Activated naive CD8-positive, alpha-beta T cell (primary cell): ENCODE measurements at regions not wholly inside any gene's neighbourhood (a gene's known extent, or its start where the extent isn't known, plus 50 kb on each side); places are given as distances from the start of the nearest gene placed in this dataset.
"Not testable (repeated sequence)": the region's sequence is repeated elsewhere in the genome, so short reads cannot be mapped to it uniquely, and the experiment has no call there.

Source experiments
- H3K27ac Mint-ChIP-seq: one replicate; pipeline ENCODE4 v1.8.0; 2021; ENCODE audit warnings: mixed read lengths
- H3K27me3 Mint-ChIP-seq: one replicate; pipeline ENCODE4 v1.8.0; 2021; ENCODE audit warnings: mixed read lengths
- H3K36me3 Mint-ChIP-seq: one replicate; pipeline ENCODE4 v1.8.0; 2021; ENCODE audit warnings: mixed read lengths
- H3K4me1 Mint-ChIP-seq: one replicate; pipeline ENCODE4 v1.8.0; 2021; ENCODE audit warnings: low read depth, mixed read lengths
- H3K4me3 Mint-ChIP-seq: one replicate; pipeline ENCODE4 v1.8.0; 2021; ENCODE audit warnings: mild to moderate bottlenecking, mixed read lengths
- H3K9me3 Mint-ChIP-seq: one replicate; pipeline ENCODE4 v1.8.0; 2021; ENCODE audit warnings: low read depth, mixed read lengths

DNA sequence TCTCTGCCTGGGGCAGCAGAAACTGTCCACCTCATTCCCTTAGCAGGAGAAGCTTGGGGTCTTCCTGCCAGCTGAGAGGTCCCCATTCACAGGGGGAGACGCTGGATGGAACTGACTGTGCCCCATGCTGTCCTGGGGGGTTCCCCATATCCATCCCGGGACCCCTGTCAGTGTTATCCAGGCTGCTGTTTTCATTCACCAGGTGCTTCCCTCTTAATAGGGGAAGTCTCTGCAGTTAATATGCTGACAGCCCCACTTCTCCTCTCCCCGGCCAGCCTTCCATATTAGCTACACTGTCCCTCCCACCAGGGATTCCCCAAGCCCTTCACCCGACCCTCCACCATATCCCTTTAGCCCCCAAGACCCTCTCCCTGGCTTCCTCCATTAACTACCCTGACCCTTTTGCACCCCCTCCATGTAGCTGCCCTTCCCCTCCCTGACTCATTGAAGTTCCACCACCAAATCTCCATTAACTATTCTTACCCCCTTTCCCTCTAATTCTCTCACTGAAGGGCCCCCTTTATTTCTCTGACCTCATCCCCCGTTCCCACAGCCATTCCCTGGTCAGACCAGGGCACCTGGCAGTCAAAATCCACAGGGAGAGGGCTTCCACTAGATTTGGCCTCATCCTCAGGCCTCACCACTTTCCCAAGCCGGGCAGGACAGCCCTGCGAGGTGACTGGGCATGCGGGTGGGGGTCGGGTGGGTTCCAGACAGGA, 92.0 kb upstream of the PAX2 start:
- H3K27me3 Mint-ChIP-seq = peaks cover 46% of the 10 kb centered on the region
- H3K4me1 Mint-ChIP-seq = peaks cover 27% of the 10 kb centered on the region
- no peaks in the 10 kb centered on the region for H3K9me3 Mint-ChIP-seq
- H3K4me3 Mint-ChIP-seq = peak overlapping the region; percentile 73
- no peaks in the 10 kb centered on the region for H3K36me3 Mint-ChIP-seq
- no peak overlapping the region for H3K27ac Mint-ChIP-seq

DNA sequence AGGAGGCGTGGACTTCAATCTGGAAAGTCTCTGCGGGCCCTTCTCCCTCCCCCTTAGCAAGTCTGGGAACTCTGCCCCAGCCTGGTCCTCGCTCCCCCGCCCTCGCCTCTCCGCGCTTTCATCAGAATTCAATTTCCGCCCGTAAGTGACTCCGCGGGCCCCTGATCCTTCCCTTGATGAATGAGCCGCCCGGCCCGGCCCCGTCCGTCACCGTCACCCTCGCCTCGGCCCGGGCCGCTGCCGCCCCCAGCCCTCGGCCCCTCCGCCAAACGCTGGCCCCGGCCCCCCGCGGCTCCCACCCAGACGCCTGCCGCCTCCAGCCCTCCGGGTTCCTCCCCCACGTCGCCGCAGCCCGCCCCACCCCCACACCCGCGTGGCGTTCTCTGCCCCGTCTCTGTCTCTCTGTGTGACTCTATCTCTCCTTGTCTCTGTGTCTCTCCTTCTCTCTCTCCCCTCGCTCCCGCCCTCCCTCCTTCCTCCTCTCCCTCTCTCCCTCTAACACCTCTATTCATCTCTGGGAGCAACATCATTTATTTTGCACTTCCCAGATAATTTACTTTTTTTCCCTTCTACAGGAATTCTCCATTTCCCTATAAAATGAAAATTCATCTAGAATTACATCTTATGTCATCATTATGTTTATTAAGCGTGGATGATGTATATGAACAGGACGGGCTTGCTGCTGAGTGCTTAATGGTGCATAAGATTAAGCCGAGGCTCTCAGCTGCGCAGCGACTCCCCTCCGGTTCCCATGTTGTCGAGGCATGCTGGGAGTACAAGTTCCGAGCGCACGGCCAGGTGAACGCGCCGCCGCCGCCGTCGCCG, 91.2 kb upstream of the PAX2 start:
- H3K4me1 Mint-ChIP-seq = peaks cover 27% of the 10 kb centered on the region
- peaks cover 42% of the 10 kb centered on the region for H3K27me3 Mint-ChIP-seq
- no peaks in the 10 kb centered on the region for H3K9me3 Mint-ChIP-seq
- H3K4me3 Mint-ChIP-seq = peak overlapping the region; percentile 88
- no peaks in the 10 kb centered on the region for H3K36me3 Mint-ChIP-seq
- H3K27ac Mint-ChIP-seq = peak overlapping the region; percentile 41

DNA sequence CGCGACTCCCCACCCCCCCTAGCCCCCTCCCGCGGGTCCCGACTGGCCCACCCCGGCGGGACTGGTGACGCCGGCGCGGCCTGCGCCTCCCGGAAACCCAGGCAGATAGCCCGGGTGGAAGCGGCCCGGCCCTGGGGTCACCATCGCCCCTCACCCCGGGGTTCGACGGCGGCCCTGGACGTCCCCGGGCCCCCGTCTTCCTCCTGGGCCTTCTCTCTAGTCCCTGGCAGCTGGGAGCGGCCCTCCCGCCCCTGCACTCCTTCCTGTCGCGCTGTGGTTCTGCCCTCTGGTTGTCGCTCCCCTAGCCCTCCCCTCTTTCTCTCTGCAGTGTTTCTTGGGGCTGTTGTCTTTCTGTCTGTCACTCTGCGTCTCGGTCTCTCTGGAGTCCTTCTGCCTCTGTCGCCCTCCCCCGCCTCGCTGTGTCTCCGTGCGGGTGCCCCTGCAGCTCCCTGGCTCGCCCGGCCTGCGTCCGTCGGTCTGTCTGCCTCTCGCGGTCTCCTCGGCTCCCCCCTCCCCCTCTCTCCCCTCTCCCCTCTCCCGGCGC, 90.5 kb upstream of the PAX2 start:
- Mint-ChIP-seq H3K9me3 (no peaks in the 10 kb centered on the region), H3K27me3 (peaks cover 44% of the 10 kb centered on the region), H3K36me3 (no peaks in the 10 kb centered on the region), H3K4me1 (peaks cover 27% of the 10 kb centered on the region), H3K4me3 (peak overlapping the region; percentile 88), H3K27ac (peak overlapping the region; percentile 41)

DNA sequence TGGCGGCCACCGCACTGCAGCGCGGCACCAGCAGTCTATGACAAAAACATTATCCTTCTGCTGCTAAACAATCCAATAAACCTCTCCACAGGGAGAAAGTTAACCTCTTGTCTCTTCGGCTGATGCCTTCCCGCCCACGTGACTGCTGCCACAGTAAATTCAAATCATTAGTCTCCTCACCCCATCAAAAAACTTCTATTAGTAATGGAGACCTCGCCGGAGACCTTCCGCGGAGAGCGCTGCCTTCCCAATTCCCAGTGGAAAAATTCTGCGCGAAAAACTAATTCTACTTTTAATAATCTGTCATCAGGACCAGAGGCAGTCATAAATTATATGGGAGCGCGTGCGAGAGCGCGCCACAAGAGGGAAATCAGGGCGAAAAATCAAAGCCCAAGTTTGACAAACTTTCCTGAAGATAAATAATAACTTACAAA, 90.0 kb upstream of the PAX2 start:
- Mint-ChIP-seq H3K4me3 (peak overlapping the region; percentile 83), H3K27ac (no peak overlapping the region), H3K27me3 (peaks cover 46% of the 10 kb centered on the region), H3K36me3 (no peaks in the 10 kb centered on the region), H3K4me1 (peaks cover 27% of the 10 kb centered on the region), H3K9me3 (no peaks in the 10 kb centered on the region)

DNA sequence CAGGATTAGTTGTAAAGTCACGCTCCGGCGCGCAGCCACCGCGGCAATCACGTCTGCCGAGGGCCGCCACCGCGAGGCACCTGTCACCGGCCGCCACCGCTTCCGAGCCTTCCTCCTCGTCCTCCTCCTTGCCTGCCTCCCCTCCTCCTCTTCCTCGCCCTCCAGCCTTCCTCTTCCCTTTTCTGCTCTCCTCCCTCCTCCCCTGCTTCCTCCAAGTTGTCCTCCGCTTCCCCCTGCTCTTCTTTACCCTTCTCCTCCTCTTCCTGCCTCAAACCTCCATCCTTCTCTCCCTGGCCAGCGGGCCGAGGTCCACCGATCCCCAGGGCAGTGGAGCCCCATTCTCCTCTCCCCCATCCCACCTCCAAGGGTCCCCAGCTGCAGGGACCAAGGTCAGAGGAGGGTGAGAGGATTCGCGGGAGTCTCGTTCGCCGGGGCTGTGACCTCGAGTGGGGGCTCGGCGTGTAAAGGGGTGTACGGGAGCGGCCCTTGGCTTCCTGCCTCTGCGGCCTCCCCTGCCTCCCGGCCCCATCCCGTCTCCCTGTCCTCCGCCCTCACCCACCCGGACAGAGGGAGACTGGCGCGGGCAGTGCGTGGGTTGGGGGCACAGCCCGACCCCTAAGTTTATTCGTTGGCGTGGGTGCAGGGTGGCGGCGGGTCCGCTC, 89.5 kb upstream of the PAX2 start:
- Mint-ChIP-seq H3K36me3 (no peaks in the 10 kb centered on the region), H3K9me3 (no peaks in the 10 kb centered on the region), H3K4me3 (peak overlapping the region; percentile 83), H3K27me3 (peaks cover 51% of the 10 kb centered on the region), H3K27ac (no peak overlapping the region), H3K4me1 (peaks cover 27% of the 10 kb centered on the region)

DNA sequence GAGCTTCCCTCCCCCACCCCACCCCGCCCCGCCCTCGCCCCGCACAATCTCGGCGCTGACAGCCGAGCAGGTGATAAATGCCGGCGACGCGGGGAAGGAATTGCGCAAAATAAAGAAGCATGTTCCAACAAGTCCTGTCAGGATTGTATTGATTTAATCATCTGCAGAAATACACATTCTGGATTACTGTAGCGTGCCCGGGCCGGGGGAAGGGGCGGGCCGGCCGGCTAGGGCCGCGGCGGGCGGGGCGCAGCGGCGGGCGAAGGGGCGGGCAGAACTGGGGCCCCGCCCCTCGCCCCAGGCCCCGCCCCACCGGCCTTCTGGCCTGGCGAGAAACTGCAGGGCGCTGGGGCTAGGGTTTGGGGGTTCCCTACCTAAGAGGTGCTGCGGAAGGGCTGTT, 88.9 kb upstream of the PAX2 start:
- peaks cover 27% of the 10 kb centered on the region for H3K4me1 Mint-ChIP-seq
- H3K36me3 Mint-ChIP-seq = no peaks in the 10 kb centered on the region
- H3K27ac Mint-ChIP-seq = no peak overlapping the region
- H3K4me3 Mint-ChIP-seq = no peak overlapping the region
- no peaks in the 10 kb centered on the region for H3K9me3 Mint-ChIP-seq
- peaks cover 54% of the 10 kb centered on the region for H3K27me3 Mint-ChIP-seq

DNA sequence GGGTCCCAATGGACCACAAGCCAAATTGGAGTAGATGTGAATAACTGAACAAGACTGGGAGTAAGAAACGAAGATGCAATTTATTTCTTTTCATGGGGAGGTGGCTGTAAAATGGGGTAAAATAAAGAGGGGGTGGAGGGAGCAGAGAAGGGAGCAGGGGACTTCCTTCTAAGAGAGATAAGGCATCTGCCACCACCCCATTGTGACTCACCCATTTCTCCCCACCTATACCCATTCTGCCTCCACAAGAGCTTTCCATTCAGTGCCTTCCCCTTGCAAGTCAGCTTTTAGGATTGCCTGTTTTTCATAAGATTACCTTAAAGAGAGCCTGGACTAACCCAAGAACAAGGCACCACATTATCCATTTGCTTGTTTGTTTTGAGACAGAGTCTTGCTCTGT, 87.1 kb upstream of the PAX2 start:
- H3K4me3 Mint-ChIP-seq = no peak overlapping the region
- no peaks in the 10 kb centered on the region for H3K36me3 Mint-ChIP-seq
- no peak overlapping the region for H3K27ac Mint-ChIP-seq
- H3K4me1 Mint-ChIP-seq = peaks cover 27% of the 10 kb centered on the region
- peaks cover 51% of the 10 kb centered on the region for H3K27me3 Mint-ChIP-seq
- H3K9me3 Mint-ChIP-seq = no peaks in the 10 kb centered on the region

DNA sequence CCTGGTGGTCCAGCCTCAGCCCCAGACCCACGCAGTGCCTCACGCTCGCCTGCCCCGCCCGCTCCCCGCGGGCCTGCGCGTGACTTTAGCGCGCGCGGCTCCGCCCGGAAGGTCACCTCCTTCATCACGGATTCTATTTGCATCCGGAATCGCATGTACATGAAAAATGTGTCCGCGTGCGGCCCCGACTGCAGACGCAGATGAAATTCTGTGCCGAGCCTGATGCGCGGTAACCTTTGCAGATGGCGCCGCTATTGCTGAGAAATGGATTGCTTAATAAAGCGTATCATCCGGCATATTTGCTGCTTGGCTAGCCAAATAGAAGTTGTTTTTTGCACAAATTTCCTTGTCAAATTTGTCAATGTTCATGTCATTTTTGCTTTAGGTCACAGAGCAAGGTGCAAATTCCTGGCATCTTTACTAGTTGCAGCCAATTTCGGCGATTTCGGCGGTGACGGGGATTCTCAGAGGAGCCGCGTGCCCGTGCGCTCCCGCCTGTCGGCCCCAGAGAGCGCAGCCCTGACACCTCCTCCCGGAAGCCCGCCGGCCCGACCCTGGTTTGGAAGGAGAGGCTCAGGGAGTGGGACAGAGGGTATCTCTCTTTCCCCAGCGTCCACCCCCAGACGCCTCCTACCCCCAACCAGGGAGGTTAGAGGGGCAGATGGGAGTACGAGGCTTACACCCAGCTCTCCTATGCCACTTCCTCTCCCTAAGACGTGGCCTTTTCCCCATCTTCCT, 85.9 kb upstream of the PAX2 start:
- peaks cover 19% of the 10 kb centered on the region for H3K4me1 Mint-ChIP-seq
- no peak overlapping the region for H3K4me3 Mint-ChIP-seq
- H3K9me3 Mint-ChIP-seq = no peaks in the 10 kb centered on the region
- H3K27ac Mint-ChIP-seq = no peak overlapping the region
- no peaks in the 10 kb centered on the region for H3K36me3 Mint-ChIP-seq
- H3K27me3 Mint-ChIP-seq = peaks cover 56% of the 10 kb centered on the region

DNA sequence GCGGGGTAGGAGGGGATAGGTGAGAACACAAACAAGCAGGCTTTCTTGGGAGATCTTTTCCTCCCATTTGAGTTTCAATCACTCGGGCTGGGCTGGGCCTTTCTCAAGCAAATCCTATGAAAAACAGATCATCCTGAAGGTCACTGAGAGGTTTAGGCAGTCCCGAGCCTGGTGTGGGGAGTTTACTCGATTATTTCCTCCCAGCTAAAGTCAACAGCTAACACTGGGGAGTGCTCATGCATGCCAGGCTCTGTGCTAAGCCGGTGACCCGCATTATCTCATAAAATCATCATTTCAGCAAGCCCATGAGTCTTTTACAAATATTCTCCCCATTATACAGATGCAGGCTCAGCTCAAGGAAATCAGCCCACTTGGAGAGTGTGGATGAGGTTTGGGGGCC, 85.0 kb upstream of the PAX2 start:
- no peaks in the 10 kb centered on the region for H3K36me3 Mint-ChIP-seq
- no peak overlapping the region for H3K27ac Mint-ChIP-seq

DNA sequence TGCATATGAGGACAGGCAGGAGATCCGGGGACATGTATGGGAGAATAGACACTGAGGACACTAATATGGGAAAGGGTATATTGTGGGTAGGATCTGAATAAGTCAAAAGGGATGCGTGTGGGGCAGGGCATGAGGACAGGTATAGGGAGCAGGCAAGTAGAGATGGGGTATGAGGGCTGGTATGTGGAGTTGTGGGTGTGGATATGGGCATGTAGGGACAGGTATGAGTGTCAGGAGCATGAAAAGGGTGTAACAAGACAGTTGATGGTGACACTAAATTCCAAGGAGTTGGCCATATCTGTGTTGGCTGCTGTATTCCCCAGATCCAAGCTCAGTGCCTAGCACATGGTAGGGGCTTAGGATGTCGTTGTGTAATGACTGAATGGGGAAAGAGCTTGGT, 84.4 kb upstream of the PAX2 start:
- H3K4me3 Mint-ChIP-seq = no peak overlapping the region
- no peak overlapping the region for H3K27ac Mint-ChIP-seq
- H3K9me3 Mint-ChIP-seq = no peaks in the 10 kb centered on the region
- peaks cover 50% of the 10 kb centered on the region for H3K27me3 Mint-ChIP-seq
- H3K36me3 Mint-ChIP-seq = no peaks in the 10 kb centered on the region
- peaks cover 7% of the 10 kb centered on the region for H3K4me1 Mint-ChIP-seq

More for the DNA sequence above, 85.0 kb upstream of the PAX2 start:
- Mint-ChIP-seq H3K4me3 (no peak overlapping the region), H3K27me3 (peaks cover 54% of the 10 kb centered on the region), H3K4me1 (peaks cover 13% of the 10 kb centered on the region), H3K9me3 (no peaks in the 10 kb centered on the region)

DNA sequence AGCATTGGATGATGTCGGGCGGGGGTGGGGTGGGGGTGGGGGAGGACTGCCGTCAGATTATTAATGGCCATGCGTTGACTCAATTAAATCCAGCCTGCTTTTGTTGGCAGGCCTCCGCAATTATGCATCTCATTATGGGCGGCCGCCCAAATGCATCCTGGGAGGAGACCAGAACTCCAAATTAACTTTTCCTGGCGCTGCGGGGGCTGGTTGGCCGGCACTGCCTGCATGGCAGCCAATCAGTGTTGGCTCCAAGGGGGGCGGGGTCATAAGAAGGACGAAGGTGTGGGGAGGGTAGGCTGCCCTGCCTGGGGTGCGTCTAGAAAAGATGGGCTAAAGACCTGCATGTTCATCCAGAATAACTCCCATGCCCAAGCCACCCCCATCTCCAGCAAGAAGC, 83.9 kb upstream of the PAX2 start:
- no peak overlapping the region for H3K4me3 Mint-ChIP-seq
- H3K9me3 Mint-ChIP-seq = no peaks in the 10 kb centered on the region
- no peaks in the 10 kb centered on the region for H3K36me3 Mint-ChIP-seq
- no peak overlapping the region for H3K27ac Mint-ChIP-seq
- peaks cover 50% of the 10 kb centered on the region for H3K27me3 Mint-ChIP-seq
- peaks cover 6% of the 10 kb centered on the region for H3K4me1 Mint-ChIP-seq

DNA sequence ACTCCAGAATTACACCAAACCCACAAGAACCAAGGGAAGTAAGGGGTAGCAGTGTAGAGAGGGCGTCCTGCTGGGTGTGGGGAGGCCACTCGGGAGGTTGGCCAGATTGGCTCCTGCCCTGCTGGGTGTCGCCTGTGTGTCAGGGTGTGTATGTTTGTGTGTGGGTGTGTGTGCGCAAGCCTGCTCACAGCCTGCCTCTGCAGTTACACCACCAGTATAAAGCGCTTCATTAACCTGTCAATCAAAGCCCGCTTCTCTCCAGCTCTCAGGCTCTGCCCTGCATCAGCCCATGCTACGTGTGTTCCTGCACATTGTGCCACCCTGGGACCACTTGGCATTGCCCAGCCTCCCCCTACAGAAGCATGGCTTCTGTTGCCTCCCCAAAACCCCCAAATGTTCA, 83.3 kb upstream of the PAX2 start:
- Mint-ChIP-seq H3K9me3 (no peaks in the 10 kb centered on the region), H3K4me3 (no peak overlapping the region), H3K4me1 (peaks cover 6% of the 10 kb centered on the region), H3K36me3 (no peaks in the 10 kb centered on the region), H3K27me3 (peaks cover 48% of the 10 kb centered on the region), H3K27ac (no peak overlapping the region)

DNA sequence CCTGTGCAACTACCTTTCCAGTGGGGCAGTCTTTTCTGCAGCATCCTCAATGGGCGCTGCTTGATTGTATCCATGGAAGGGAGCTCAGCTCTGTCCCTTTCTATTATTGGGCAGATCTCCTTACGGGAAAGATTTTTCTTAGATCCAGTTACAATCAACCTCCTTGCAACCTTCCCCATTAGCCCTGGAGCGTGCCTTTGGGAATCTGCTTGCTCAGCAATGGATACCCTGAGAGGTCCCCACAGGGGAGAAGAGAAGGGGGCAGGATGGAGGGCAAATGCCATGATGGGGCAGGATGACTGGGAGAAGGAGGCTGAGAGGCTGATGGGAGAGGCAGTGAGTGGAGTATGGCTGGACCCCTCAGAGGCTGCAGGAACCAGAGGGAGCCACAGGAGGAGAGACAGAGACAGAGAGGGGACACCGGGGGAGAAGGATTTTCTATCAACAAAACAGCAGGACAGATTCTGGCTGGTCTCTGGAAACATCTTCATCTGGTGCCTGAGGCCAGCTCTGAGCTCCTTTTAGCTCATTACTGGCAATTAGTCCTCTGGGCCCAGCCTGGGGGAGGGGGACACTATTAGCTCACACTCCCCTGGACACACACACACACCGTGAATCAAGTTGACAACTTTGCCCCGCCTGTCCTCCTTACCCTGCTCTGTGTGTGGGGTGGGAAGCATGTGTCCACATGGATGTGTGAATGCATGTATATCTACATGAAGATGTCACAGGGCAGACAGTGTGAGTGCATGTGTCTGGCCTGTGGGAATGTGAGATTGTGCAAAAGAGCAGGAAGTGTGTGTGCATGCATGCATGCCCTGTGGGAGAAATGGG, 80.8 kb upstream of the PAX2 start:
- no peak overlapping the region for H3K4me3 Mint-ChIP-seq
- H3K36me3 Mint-ChIP-seq = no peaks in the 10 kb centered on the region
- H3K27me3 Mint-ChIP-seq = peaks cover 41% of the 10 kb centered on the region
- H3K4me1 Mint-ChIP-seq = no peaks in the 10 kb centered on the region
- H3K9me3 Mint-ChIP-seq = no peaks in the 10 kb centered on the region
- no peak overlapping the region for H3K27ac Mint-ChIP-seq

DNA sequence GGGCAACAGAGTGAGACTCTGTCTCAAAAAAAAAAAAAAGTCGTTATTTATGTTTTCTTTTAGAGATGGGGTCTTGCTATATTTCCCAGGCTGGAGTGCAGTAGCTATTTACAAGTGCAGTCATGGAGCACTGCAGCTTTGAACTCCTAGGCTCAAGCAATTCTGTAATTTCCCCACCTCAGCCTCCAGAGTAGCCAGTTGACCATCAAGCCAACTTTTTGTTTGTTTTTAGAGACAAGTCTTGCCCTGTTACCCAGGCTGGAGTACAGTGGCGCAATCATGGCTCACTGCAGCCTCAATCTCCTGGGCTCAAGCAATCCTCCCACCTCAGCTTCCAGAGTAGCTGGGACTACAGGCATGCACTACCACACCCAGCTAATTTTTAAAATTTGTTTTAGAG, 78.7 kb upstream of the PAX2 start:
- not testable (repeated sequence) for H3K4me1 Mint-ChIP-seq, H3K27ac Mint-ChIP-seq, H3K36me3 Mint-ChIP-seq, H3K9me3 Mint-ChIP-seq, H3K4me3 Mint-ChIP-seq
- peaks cover 40% of the 10 kb centered on the region for H3K27me3 Mint-ChIP-seq
